IPS-NIHi7 (cell line): ENCODE measurements at regions not wholly inside any gene's neighbourhood (a gene's known extent, or its start where the extent isn't known, plus 50 kb on each side); places are given as distances from the start of the nearest gene placed in this dataset.

ENCODE experiments used
- DNase-seq: peaks from one replicate; pipeline ENCODE4 v3.0.0; 2012; ENCODE audit warnings: mixed read lengths; ENCODE audit errors: extremely low spot score

DNA sequence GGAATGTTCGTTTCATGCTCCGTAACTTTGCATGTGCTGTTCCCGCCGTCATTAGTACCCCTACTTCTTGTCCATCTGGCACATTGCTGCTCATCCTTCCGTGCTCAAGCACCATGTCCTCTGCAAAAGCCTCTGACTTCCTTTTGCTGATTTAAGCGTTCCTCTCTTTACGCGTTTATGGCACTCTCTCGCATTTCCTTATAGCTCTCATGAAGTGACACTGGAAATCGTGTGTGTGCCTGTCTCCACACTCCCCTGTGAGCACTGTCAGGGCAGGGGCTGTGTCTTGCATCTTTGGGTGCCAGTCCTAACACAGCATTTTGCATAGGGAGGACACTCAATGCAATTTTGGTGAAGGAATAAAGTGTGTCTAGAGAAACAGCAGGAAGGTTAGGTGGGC, 210.6 kb upstream of the FAT1 start:
- DNase-seq, result no peak

DNA sequence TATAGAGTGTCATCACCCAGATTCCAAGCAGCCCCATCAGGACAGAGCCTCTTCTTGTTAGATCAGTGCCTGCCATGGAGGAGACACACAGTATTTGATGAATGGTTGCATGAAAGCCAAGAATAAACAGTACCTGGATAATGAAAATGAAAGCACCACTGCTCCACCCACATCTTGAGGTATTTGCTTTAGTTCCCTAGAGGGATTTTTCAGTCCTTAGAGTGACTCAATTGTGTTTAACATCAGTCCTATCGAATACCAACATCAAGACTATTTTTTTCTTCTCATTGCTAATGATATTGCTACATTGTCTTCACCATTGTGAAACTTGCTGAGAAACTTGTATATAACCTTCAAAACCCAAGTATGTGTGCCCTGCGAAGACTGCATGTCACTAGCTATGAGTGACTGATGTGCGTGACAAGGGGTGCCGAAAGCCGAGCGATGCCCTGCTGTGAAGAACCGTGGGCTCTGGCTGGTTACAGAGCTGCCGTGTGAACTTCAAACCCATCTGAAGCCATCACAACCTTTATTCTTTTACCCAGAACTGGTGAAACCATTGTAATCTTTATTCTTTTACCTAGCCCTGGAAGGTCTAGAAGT, 211.3 kb upstream of the FAT1 start:
- DNase-seq, result no peak

- DNase-seq, result no peak
Measured at GRCh38 chr4:186935901-186936300, 212.2 kb upstream of the FAT1 start.

- no peak for DNase-seq
Measured at GRCh38 chr4:186936496-186937375, 213.1 kb upstream of the FAT1 start.

- no peak for DNase-seq
Measured at GRCh38 chr4:186939226-186939625, 215.6 kb upstream of the FAT1 start.

- no peak for DNase-seq
Measured at GRCh38 chr4:186939766-186940165, 216.1 kb upstream of the FAT1 start.

DNA sequence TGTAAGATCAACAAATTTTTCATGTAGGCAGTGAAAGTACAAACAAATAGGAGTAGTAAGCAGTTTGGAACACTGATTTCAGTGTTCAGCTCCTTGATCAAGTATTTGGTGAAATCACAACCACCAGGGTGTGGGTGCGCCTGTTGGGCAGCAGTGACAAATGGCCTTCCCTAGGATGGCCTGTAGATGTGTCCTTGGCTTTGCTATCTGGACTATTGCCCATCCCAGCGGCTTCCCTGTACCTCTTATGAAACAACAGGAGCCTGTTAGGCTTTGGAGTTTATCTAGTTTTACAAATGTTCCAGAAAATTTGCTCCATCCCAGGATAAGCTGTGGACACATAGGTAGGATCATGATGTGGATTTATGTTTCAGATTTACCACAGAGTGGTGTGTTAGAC, 216.8 kb upstream of the FAT1 start:
- no peak for DNase-seq

DNA sequence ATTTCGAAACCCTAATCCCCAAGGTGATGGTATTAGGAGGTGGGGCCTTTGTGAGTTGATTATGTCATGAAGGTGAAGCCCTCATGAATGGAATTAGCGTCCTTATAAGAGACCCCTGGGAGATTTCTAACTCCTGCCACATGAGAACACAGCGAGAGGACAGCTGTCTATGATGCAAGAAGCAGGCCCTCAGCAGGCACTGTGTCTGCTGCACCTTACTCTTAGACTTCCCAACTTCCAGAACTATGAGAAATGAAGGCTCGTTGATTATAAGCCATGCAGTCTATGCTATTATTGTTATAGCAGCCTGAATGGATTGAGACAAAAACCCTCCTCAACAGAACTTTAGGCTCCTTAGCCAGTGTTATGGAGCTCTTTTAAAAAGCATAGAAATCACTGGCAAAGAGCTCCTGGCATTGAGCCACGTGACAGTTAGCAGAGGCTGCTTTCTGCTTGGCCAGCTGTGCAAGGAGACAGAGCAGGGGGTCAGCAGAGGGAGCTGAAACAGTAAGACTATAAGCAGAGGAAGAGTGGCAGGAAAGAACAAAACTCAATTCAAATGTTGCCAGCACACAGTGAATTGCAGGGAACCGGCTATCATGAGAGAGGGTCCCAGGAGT, 219.2 kb upstream of the FAT1 start:
- DNase-seq, result no peak

DNA sequence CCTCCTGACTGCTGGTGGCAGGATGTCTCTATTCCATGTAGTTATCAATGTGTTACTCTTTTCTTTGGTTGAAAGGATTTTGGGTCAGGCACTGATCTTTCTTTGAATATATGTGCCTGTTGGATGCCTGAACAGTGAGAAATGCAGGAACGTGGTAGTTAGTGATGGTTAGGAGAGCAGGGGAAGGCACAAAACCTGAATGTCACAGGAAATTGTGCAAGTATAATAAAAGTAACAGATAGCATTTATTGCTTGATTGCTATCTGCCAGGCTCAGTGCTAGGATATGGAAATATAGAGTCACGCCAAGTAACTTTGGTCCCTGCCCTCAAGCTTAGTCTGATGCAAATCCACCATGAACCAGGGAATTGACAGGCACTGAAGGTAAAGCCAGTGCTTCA, 219.8 kb upstream of the FAT1 start:
- no peak for DNase-seq

GRCh38 chr4:186946136-186946535, 222.5 kb upstream of the FAT1 start:
- no peak for DNase-seq

GRCh38 chr4:186946682-186947294, 223.1 kb upstream of the FAT1 start:
- DNase-seq, result peak; percentile 72

DNA sequence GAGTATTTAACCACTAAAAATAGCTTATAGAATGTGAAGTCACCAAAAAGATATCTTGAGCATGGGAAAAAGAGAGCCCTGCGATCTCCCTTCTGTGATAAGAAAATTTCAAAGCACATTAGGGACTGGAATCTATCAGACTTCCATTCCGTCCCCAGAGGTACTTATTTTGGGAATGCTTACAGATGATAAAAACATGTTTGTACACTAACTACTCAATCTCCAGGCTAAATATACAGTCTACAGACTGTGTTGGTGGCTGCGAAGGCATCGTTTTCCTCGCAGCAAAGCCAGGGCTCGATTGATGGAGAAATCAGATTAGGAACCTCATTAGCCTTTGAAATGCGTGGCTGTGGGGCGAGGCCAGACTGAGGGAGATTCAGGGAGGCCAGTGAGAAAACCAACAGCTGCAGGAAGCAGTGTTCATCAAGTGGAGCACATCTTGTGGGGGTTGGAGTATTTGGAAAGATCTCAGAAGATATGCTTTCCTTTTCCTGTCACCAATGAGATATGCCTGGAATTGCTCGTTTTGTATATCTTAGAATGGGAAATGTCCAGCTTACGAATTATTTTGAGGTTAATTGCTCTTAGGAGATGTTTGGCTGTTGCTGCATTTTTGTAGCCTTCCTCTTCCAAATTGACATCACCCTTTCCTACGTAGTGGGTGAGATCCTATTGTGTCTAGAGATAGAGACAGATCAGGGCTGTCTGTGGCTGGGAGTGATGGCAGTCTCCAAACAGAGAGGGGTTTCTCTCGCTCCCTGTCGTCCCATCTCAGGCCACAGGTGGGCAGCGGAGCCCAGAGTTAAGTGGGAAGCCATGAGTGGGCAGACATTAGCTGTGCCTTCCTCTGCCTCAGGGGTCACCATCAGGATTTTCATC, 224.9 kb upstream of the FAT1 start:
- peak; percentile 71 for DNase-seq

- no peak for DNase-seq
Measured at GRCh38 chr4:186949847-186950246, 226.2 kb upstream of the FAT1 start.

- no peak for DNase-seq
Measured at GRCh38 chr4:186952709-186953108, 229.1 kb upstream of the FAT1 start.

DNA sequence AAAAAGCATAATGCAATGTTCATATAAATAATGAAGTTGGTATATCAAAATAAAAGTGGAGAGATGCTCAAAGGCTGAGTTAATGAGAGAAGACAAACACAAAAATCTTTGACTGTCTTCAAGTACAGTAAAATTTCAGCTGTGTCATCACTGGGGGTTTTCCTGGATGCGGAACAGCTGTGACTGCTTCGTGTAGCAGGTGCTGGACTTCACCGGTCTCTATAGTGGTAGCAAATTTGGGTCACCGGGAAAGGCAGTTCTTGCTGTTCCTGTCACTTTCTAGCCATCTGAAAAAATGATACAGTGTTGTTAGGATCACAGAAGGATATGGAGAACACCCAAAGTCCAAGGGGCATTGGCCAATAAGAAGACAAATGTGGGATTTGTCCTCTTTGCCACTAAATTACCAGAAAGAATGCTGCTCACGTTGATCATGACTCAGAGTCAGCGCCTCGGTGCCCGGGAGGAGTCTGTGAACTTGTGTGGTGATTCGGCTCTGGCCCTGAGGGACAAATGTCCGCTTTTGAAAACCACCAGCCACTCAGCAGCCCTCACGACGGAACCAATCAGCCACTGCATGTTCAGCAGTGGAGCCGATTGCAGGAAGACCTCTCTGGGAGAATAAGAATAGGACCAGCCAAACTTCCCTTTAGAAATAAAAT, 230.1 kb upstream of the FAT1 start:
- no peak for DNase-seq

GRCh38 chr4:186954509-186954908, 230.9 kb upstream of the FAT1 start:
- DNase-seq, result no peak

GRCh38 chr4:186954956-186955355, 231.3 kb upstream of the FAT1 start:
- no peak for DNase-seq

GRCh38 chr4:186957952-186958555, 234.4 kb upstream of the FAT1 start:
- DNase-seq, result no peak

DNA sequence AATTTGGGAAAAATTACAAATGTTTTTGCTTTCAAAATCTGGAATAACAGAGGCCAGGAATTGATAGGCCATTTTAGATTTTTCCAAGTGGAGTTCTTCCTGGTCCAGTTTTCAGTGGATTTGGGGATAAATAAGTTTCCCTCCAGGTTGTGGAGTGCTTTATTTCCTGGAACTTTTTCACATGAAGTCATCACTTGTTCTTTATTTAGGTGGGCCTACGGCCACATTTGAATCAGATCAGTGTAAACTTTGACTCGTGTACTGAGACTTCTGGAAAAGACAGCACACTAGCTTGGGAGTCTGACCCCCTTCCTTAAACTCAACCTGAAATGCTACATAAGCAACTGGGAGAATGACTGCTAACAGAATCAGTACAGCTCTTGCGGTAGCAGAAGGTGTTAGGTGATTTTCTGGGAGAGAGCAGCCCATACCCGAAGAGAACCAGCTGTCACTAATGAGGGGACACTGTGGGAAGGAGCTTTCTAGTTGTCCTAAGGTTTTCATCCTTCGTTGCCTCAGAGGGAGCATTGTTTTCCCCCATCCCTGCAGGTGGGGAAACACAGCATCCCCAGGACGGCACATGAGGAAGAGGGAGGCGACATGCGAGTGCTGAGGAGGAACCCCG, 235.2 kb upstream of the FAT1 start:
- DNase-seq, result no peak
